Mesenchymal stem cell (in vitro differentiated cells and primary cell): ENCODE measurements at regions not wholly inside any gene's neighbourhood (a gene's known extent, or its start where the extent isn't known, plus 50 kb on each side); places are given as distances from the start of the nearest gene placed in this dataset.
"Not testable (repeated sequence)": the region's sequence is repeated elsewhere in the genome, so short reads cannot be mapped to it uniquely, and the experiment has no call there.

Experiments used
- DNase-seq: peaks from one replicate; pipeline ENCODE4 v3.0.0-alpha.2; 2013
- H2AFZ ChIP-seq: one replicate; pipeline ENCODE4 v1.6.1; 2013; ENCODE audit warnings: low read depth, mild to moderate bottlenecking, control low read depth, inconsistent platforms, low read length, moderate library complexity
- H2AK5ac ChIP-seq: 2 replicates; pipeline ENCODE4 v1.6.1; 2013; ENCODE audit warnings: low read length, moderate library complexity, mild to moderate bottlenecking, inconsistent platforms; ENCODE audit not compliant: severe bottlenecking
- H2BK120ac ChIP-seq: one replicate; pipeline ENCODE4 v1.6.1; 2013; ENCODE audit warnings: low read depth, mild to moderate bottlenecking, inconsistent platforms, low read length, moderate library complexity
- H2BK12ac ChIP-seq, 2 experiments: one replicate each; pipeline ENCODE4 v1.6.1; 2013; ENCODE audit warnings: inconsistent platforms in 2 of 2, low read length in 2 of 2, mild to moderate bottlenecking in 2 of 2, moderate library complexity in 2 of 2, control low read depth in 1 of 2
- H2BK15ac ChIP-seq: one replicate; pipeline ENCODE4 v1.6.1; 2013; ENCODE audit warnings: mild to moderate bottlenecking, low read depth, inconsistent platforms; ENCODE audit not compliant: poor library complexity, severe bottlenecking
- H2BK5ac ChIP-seq: 2 replicates; pipeline ENCODE4 v1.6.1; 2013; ENCODE audit warnings: low read depth, mild to moderate bottlenecking, low read length, control low read depth, inconsistent platforms; ENCODE audit not compliant: poor library complexity, severe bottlenecking
- H3K14ac ChIP-seq, 2 experiments: one replicate each; pipeline ENCODE4 v1.6.1; 2013; ENCODE audit warnings: inconsistent platforms in 2 of 2, low read length in 2 of 2, control low read depth in 1 of 2, mild to moderate bottlenecking in 1 of 2, moderate library complexity in 1 of 2
- H3K18ac ChIP-seq, 2 experiments: one replicate each; pipeline ENCODE4 v1.6.1; 2013; ENCODE audit warnings: inconsistent platforms in 2 of 2, low read length in 2 of 2, control low read depth in 1 of 2, low read depth in 1 of 2, mild to moderate bottlenecking in 1 of 2
- H3K23ac ChIP-seq, 2 experiments: one replicate each; pipeline ENCODE4 v1.6.1; 2013; ENCODE audit warnings: inconsistent platforms in 2 of 2, low read length in 2 of 2, mild to moderate bottlenecking in 2 of 2, moderate library complexity in 2 of 2, control low read depth in 1 of 2
- H3K27ac ChIP-seq: 2 replicates; pipeline ENCODE4 v1.5.1; 2013; ENCODE audit warnings: mild to moderate bottlenecking, moderate library complexity, low read length, control low read depth, inconsistent platforms; ENCODE audit not compliant: poor library complexity, severe bottlenecking
- H3K27me3 ChIP-seq, 2 experiments: 2 replicates each; pipeline versions ENCODE4 v1.6.1 to v1.7.0; 2013; ENCODE audit warnings: low read length in 2 of 2, mild to moderate bottlenecking in 2 of 2, moderate library complexity in 2 of 2, control low read depth in 1 of 2, inconsistent platforms in 1 of 2; ENCODE audit not compliant: control insufficient read depth in 1 of 2, insufficient read depth in 1 of 2
- H3K36me3 ChIP-seq, 2 experiments: 2 replicates each; pipeline versions ENCODE4 v1.6.1 to v1.7.0; 2013; ENCODE audit warnings: low read length in 2 of 2, control low read depth in 1 of 2, inconsistent platforms in 1 of 2, low read depth in 1 of 2, mild to moderate bottlenecking in 1 of 2; ENCODE audit not compliant: insufficient read depth in 2 of 2, control insufficient read depth in 1 of 2
- H3K4ac ChIP-seq, 2 experiments: one replicate each; pipeline ENCODE4 v1.6.1; 2013; ENCODE audit warnings: inconsistent platforms in 2 of 2, low read length in 2 of 2, mild to moderate bottlenecking in 2 of 2, moderate library complexity in 2 of 2, control low read depth in 1 of 2, low read depth in 1 of 2
- H3K4me1 ChIP-seq: 2 replicates; pipeline ENCODE4 v1.6.1; 2013; ENCODE audit warnings: low read depth, low read length, control low read depth; ENCODE audit not compliant: control insufficient read depth, insufficient read depth
- H3K4me2 ChIP-seq: 2 replicates; pipeline ENCODE4 v1.6.1; 2013; ENCODE audit warnings: low read length, mild to moderate bottlenecking, inconsistent platforms; ENCODE audit not compliant: poor library complexity, severe bottlenecking
- H3K4me3 ChIP-seq, 2 experiments: 2 replicates each; pipeline versions ENCODE4 v1.5.1 to v1.7.0; 2013; ENCODE audit warnings: low read length in 2 of 2, mild to moderate bottlenecking in 2 of 2, control low read depth in 1 of 2, low read depth in 1 of 2; ENCODE audit not compliant: insufficient read depth in 1 of 2
- H3K79me1 ChIP-seq: replicated peaks from 2 replicates; pipeline ENCODE4 v1.6.1; 2013; ENCODE audit warnings: mild to moderate bottlenecking, control low read depth, low read length, inconsistent platforms; ENCODE audit not compliant: poor library complexity, severe bottlenecking
- H3K9ac ChIP-seq: 2 replicates; pipeline ENCODE4 v1.7.0; 2013; ENCODE audit warnings: mild to moderate bottlenecking, low read length, moderate library complexity
- H3K9me3 ChIP-seq: 2 replicates; pipeline ENCODE4 v1.7.0; 2013; ENCODE audit warnings: mild to moderate bottlenecking, low read length; ENCODE audit not compliant: control insufficient read depth
- H4K8ac ChIP-seq: one replicate; pipeline ENCODE4 v1.6.1; 2013; ENCODE audit warnings: inconsistent platforms, mild to moderate bottlenecking, low read length, moderate library complexity
- H4K91ac ChIP-seq: one replicate; pipeline ENCODE4 v1.6.1; 2013; ENCODE audit warnings: mild to moderate bottlenecking, low read length, inconsistent platforms
- WGBS: methylation state at CpG from one replicate; pipeline ENCODE4 v1.1.7; 2013; ENCODE audit warnings: mixed read lengths; 5-methylcytosine and 5-hydroxymethylcytosine counted together

DNA sequence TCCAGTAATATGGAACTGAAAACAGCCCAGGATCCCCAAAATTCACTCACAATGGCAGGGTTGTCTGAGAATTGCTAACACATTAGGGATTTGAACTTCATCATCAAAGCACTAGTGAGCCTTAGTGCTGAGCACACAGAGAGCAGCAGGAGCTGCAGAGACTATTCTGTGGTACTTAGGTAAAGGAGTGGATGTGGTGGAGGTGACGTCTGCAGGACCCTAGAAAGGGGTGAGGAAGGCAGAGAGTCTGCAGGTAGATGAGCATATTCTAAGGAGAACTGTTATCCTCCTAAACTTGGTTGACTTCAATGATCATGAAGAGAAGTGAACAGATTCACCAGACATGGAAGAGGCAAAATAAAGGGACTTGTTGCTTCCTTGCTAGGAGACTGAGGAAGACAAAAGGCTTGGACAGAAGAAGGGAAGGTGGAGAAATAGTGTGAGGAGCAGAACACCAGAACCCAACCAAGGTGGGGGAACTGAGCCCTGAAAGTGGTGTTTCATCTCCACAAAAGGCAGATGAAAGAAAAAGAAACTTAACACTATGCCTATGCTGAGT lies 1164.0 kb downstream of the TMEM121 start:
- Histone ChIP-seq H3K27ac (no peak overlapping the region), H2BK12ac (no peak overlapping the region), H3K79me1 (no peaks in the 10 kb centered on the region), H3K23ac (no peak overlapping the region), H3K36me3 (no peaks in the 10 kb centered on the region), H3K9ac (no peak overlapping the region), H3K4me2 (no peak overlapping the region), H3K4ac (no peak overlapping the region), H2BK15ac (no peak overlapping the region), H3K4me3 (no peak overlapping the region), H3K4me1 (no peaks in the 10 kb centered on the region), H4K8ac (no peak overlapping the region), H3K18ac (no peak overlapping the region), H4K91ac (no peak overlapping the region), H3K9me3 (no peaks in the 10 kb centered on the region), H2BK120ac (no peak overlapping the region), H2AFZ (no peak overlapping the region), H2AK5ac (no peak overlapping the region), H2BK5ac (no peak overlapping the region), H3K27me3 (no peaks in the 10 kb centered on the region), H3K14ac (no peak overlapping the region)
- WGBS: 67% methylated on average over 1 of the region's 1 CpG
- DNase-seq: no peak

DNA sequence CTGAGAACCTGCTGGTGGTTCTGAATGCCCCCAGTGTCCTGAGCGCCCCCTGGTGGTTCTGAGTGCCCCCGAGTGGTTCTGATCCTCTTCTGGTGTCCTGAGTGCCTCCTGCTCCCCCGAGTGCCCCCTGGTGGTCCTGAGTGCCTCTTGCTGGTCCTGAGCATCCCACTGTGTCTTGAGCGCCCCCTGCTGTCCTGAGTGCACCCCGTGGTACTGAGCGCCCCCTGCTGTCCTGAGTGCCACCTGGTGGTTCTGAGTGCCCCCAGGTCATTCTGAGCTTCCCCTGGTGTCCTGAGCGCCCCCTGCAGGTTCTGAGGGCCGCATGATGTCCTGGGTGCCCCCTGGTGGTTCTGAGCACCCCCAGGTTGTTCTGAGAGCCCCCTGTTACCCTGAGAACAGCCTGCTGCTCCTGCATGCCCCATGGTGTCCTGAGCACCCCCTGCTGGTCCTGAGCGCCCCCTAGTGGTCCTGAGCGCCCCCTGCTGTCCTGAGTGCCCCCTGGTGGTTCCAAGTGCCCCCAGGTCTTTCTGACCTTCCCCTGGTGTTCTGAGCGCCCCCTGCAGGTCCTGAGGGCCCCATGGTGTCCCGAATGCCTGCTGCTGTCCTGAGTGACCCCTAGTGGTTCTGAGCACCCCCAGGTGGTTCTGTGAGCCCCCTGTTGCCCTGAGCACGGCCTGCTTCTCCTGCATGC lies 1165.4 kb downstream of the TMEM121 start:
- no peak overlapping the region for H3K9ac ChIP-seq
- no peaks in the 10 kb centered on the region for H3K27me3 ChIP-seq
- no peak overlapping the region for H2BK5ac ChIP-seq
- DNase-seq: no peak
- no peak overlapping the region for H2BK120ac ChIP-seq
- no peaks in the 10 kb centered on the region for H3K9me3 ChIP-seq
- no peak overlapping the region for H3K23ac ChIP-seq
- H2BK15ac ChIP-seq: no peak overlapping the region
- no peak overlapping the region for H3K4me2 ChIP-seq
- no peak overlapping the region for H3K18ac ChIP-seq
- H3K14ac ChIP-seq: no peak overlapping the region
- H2BK12ac ChIP-seq: no peak overlapping the region
- no peak overlapping the region for H4K91ac ChIP-seq
- no peaks in the 10 kb centered on the region for H3K4me1 ChIP-seq
- no peak overlapping the region for H3K4ac ChIP-seq
- H3K79me1 ChIP-seq: no peaks in the 10 kb centered on the region
- H4K8ac ChIP-seq: no peak overlapping the region
- no peak overlapping the region for H2AFZ ChIP-seq
- H2AK5ac ChIP-seq: no peak overlapping the region
- no peaks in the 10 kb centered on the region for H3K36me3 ChIP-seq
- H3K27ac ChIP-seq: no peak overlapping the region
- WGBS: 63% methylated on average over 13 of the region's 13 CpGs
- H3K4me3 ChIP-seq: no peak overlapping the region

DNA sequence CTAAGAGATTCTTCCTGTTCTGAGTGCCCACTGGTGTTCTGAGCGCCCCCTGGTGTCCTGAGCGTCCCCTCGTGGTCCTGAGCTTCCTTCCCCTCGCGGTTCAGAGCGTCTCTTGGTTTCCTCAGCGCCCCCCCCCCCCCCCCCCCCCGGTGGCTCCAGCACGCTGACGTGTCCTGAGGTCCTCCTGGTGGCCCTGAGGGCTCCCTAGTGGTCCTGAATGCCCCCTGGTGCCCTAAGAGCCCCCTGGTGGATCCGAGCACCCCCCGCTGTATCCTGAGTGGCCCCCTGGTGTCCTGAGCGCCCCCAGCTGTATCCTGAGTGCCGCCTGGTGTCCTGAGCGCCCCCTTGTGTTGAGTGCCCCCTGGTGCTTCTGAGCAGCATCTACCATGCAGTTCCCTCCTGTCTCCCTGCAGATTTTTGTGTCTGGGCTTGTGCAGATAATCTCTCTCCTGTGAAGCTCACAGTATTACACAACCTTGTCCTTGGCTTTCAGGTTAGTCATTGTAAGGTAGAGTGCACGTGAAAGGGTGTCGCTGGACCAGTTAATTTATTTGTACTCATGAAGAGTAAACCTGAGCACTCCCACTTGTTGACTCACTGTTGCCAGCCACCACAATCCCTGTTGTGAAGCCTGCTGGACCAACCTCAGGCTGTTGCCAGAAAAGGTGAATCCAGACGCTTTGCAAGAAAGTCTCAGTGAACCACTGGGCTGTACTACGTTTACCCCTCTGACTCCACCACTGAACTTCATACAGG lies 1168.4 kb downstream of the TMEM121 start:
- DNase-seq: no peak
- Histone ChIP-seq H2AFZ (no peak overlapping the region), H4K8ac (no peak overlapping the region), H3K36me3 (no peaks in the 10 kb centered on the region), H3K18ac (no peak overlapping the region), H3K79me1 (no peaks in the 10 kb centered on the region), H2BK15ac (no peak overlapping the region), H2BK5ac (no peak overlapping the region), H2AK5ac (no peak overlapping the region), H3K27ac (no peak overlapping the region), H3K14ac (no peak overlapping the region), H2BK120ac (no peak overlapping the region), H3K9me3 (no peaks in the 10 kb centered on the region), H3K4ac (no peak overlapping the region), H3K23ac (no peak overlapping the region), H2BK12ac (no peak overlapping the region), H4K91ac (no peak overlapping the region), H3K4me1 (no peaks in the 10 kb centered on the region), H3K9ac (no peak overlapping the region), H3K4me2 (no peak overlapping the region), H3K27me3 (no peaks in the 10 kb centered on the region), H3K4me3 (no peak overlapping the region)
- WGBS: 59% methylated on average over 12 of the region's 19 CpGs

DNA sequence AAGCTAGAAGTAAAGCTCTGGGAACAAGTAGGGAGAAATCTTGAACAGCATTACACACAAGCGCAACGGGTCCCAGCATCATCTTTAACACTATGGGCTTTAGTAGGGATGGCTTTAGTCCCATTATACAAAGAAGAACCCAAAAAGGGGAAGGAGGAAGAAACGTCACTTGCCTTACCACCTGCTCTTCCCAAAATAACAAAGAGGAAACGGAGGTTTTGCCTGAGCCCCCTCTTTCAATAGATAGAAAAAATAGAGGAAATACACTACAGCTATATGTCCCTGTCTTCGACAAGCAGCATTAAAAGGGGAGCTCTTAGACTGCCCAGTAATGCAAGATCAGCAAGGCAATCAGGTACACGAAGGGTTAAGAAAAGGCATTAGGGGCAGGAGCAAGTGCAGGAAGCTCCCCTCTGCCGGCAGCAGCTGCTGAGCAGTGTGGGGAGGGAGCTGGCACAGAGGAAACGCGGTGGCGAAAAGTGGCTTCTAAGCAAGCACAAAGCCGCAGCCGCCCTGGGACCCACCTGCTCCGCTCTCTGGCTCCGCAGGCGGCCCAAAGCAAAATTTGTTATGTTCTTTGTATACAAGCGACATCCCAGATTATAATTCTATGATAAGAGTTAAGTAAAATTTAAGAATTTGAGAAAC lies 1172.4 kb downstream of the TMEM121 start:
- H3K27me3 ChIP-seq, H3K79me1 ChIP-seq, H3K9me3 ChIP-seq, H2BK15ac ChIP-seq, DNase-seq, H3K27ac ChIP-seq, H2BK5ac ChIP-seq, H3K14ac ChIP-seq, H3K4me1 ChIP-seq, H2AFZ ChIP-seq, H3K36me3 ChIP-seq, H3K23ac ChIP-seq, H2AK5ac ChIP-seq, H4K91ac ChIP-seq, H3K4ac ChIP-seq, H2BK120ac ChIP-seq, H4K8ac ChIP-seq, H2BK12ac ChIP-seq, H3K18ac ChIP-seq, H3K4me3 ChIP-seq, H3K9ac ChIP-seq, H3K4me2 ChIP-seq: not testable (repeated sequence)
- WGBS: 34% methylated on average over 2 of the region's 16 CpGs
